NB4 (cell line): ENCODE measurements at regions not wholly inside any gene's neighbourhood (a gene's known extent, or its start where the extent isn't known, plus 50 kb on each side); places are given as distances from the start of the nearest gene placed in this dataset.

Experiments used
- DNase-seq: peaks from one replicate; pipeline ENCODE4 v3.0.0; 2010; ENCODE audit warnings: low read depth
- H3K4me3 ChIP-seq: one replicate; pipeline ENCODE4 v1.5.1; 2011; ENCODE audit warnings: mild to moderate bottlenecking, low read depth, low read length, moderate library complexity
- CTCF ChIP-seq: IDR thresholded peaks from one replicate; pipeline ENCODE4 v1.5.1; 2012; ENCODE audit warnings: low read depth, low read length
- MAX ChIP-seq: IDR thresholded peaks from 2 replicates; pipeline ENCODE4 v1.6.1; 2011; ENCODE audit warnings: low read depth, low read length
- MYC ChIP-seq: IDR thresholded peaks from 2 replicates; pipeline ENCODE4 v1.6.1; 2011; ENCODE audit warnings: low read depth, low read length
- POLR2A ChIP-seq: IDR thresholded peaks from 2 replicates; pipeline ENCODE4 v1.6.1; 2011; ENCODE audit warnings: mild to moderate bottlenecking; ENCODE audit not compliant: insufficient read length; ENCODE audit errors: extremely low read depth

DNA sequence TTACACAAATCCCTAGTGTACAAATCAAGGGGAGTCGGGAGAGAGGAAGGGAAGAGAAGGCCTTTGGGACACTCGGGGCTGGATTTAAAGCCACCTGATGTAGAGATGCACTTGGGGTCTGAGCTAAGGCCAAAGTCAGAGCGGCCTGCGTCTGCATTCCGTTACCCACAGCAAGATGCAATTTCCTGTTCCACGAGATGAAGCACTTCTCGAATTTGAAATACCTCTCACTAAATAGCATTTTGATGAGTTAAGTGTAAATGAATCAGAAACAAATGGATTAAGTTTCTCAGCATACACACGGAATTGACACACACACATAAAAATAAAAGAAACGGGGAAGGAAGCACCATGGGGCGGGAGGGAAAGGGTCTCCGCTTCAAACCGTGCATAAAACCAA lies 386.0 kb downstream of the SOX9 start:
- no peak for TF ChIP-seq MAX
- TF ChIP-seq MYC, result no peak
- no peak for TF ChIP-seq POLR2A
- no peak for TF ChIP-seq CTCF
- DNase-seq, result no peak
- no peak overlapping the region for H3K4me3 ChIP-seq

DNA sequence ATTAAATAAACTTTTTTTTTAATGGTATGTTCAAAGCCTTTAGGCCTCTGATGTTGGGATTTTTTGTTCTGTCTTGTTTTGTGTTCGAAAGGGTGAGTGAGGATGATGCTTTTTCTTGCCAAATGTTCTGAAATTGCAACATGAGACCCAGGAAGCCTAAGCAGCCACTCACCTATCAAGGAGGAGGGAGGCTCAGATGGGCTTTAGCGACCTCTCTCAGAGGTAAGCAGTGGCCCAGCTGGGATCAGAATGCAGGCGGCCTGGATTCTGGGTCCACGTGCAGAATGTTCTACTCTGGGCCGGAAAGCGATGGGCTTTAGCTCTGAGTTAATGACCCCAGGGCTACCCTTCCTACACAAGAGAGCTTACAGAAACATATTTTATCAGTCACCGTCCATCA lies 386.6 kb downstream of the SOX9 start:
- H3K4me3 ChIP-seq, result no peak overlapping the region
- TF ChIP-seq MYC (no peak), MAX (no peak), CTCF (no peak), POLR2A (no peak)
- no peak for DNase-seq

- TF ChIP-seq MYC (no peak), POLR2A (no peak), MAX (no peak), CTCF (no peak)
Measured at GRCh38 chr17:72510351-72511016, 389.7 kb downstream of the SOX9 start.

DNA sequence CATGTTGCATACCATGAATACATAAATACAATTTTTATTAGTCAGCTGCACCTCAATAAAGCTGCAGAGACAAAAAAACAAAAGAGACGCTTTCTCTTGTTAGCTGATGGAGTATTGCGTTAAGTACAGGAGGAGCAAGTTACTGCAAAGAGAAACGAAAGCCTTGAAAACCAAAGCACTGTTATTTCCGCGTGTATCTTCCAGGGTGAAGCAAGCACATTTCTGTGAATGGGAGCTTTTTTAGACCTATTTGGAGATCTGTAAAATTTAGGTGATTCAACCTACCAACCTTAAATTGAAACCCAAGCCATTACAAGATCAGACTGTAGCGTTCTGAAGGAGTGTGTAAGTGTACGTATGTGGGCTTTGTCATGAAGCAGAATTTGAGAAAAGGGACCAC lies 390.4 kb downstream of the SOX9 start:
- H3K4me3 ChIP-seq, result no peak overlapping the region
- TF ChIP-seq POLR2A, result no peak
- no peak for TF ChIP-seq CTCF
- TF ChIP-seq MYC, result no peak
- DNase-seq, result no peak

More at GRCh38 chr17:72510351-72511016, 389.7 kb downstream of the SOX9 start:
- no peak overlapping the region for H3K4me3 ChIP-seq
- DNase-seq, result peak; percentile 59

- H3K4me3 ChIP-seq, result no peak overlapping the region
- DNase-seq, result no peak
- no peak for TF ChIP-seq MYC
- no peak for TF ChIP-seq CTCF
- TF ChIP-seq POLR2A, result no peak
- no peak for TF ChIP-seq MAX
Measured at GRCh38 chr17:72511874-72512273, 391.1 kb downstream of the SOX9 start.
